Neural cell (in vitro differentiated cells): ENCODE measurements at regions not wholly inside any gene's neighbourhood (a gene's known extent, or its start where the extent isn't known, plus 50 kb on each side); places are given as distances from the start of the nearest gene placed in this dataset.

Source experiments
- H2AFZ ChIP-seq: fragments of 200-600, 300-800 bp; sonication (generic), shearing (Covaris generic); 2 replicates; pipeline ENCODE4 v1.6.0; 2014; ENCODE audit warnings: low read depth, mild to moderate bottlenecking, antibody characterized with exemption, low read length, moderate library complexity
- H3F3A ChIP-seq: fragments of 200-600 bp; shearing (Covaris generic); 2 replicates; pipeline ENCODE4 v1.6.1; 2016; ENCODE audit warnings: mild to moderate bottlenecking, moderate library complexity, mixed read lengths, antibody characterized with exemption, low read length; ENCODE audit not compliant: insufficient read depth, poor library complexity, severe bottlenecking
- H3K27ac ChIP-seq: fragments of 200-600, 300-800 bp; sonication (generic), shearing (Covaris generic); 2 replicates; pipeline ENCODE4 v1.5.1; 2014; ENCODE audit warnings: mild to moderate bottlenecking, low read length, moderate library complexity
- H3K27me3 ChIP-seq: fragments of 300-800, 200-600 bp; sonication (generic), shearing (Covaris generic); 2 replicates; pipeline ENCODE4 v1.6.0; 2014; ENCODE audit warnings: mild to moderate bottlenecking, low read depth, low read length, moderate library complexity; ENCODE audit not compliant: insufficient read depth
- H3K36me3 ChIP-seq: fragments of 300-800, 200-600 bp; sonication (generic), shearing (Covaris generic); 2 replicates; pipeline ENCODE4 v1.5.1; 2014; ENCODE audit warnings: mild to moderate bottlenecking, antibody characterized with exemption, low read length, moderate library complexity; ENCODE audit not compliant: insufficient read depth
- H3K4me2 ChIP-seq: fragments of 300-800, 200-600 bp; sonication (generic), shearing (Covaris generic); 2 replicates; pipeline ENCODE4 v1.6.0; 2014; ENCODE audit warnings: mild to moderate bottlenecking, low read length
- H3K4me3 ChIP-seq: fragments of 300-800, 200-600 bp; sonication (generic), shearing (Covaris generic); 2 replicates; pipeline ENCODE4 v1.5.1; 2014; ENCODE audit warnings: mild to moderate bottlenecking, low read length, moderate library complexity
- H3K79me2 ChIP-seq: fragments of 200-600 bp; shearing (Covaris generic); replicated peaks from 2 replicates; pipeline ENCODE4 v1.6.0; 2014; ENCODE audit warnings: mild to moderate bottlenecking, low read length, moderate library complexity; ENCODE audit not compliant: insufficient read depth
- H3K9ac ChIP-seq: fragments of 300-800, 200-600 bp; sonication (generic), shearing (Covaris generic); 2 replicates; pipeline ENCODE4 v1.6.1; 2016; ENCODE audit warnings: mild to moderate bottlenecking, low read length, mixed read lengths
- H3K9me2 ChIP-seq: fragments of 200-600 bp; shearing (Covaris generic); 2 replicates; pipeline ENCODE4 v1.6.1; 2016; ENCODE audit warnings: mild to moderate bottlenecking, low read length, mixed read lengths; ENCODE audit not compliant: insufficient read depth
- H3K9me3 ChIP-seq: fragments of 200-600, 300-800 bp; sonication (generic), shearing (Covaris generic); 2 replicates; pipeline ENCODE4 v1.6.1; 2016; ENCODE audit warnings: mild to moderate bottlenecking, mixed run types, low read length, moderate library complexity, mixed read lengths
- H4K20me1 ChIP-seq: fragments of 200-600 bp; shearing (Covaris generic); 2 replicates; pipeline ENCODE4 v1.6.1; 2016; ENCODE audit warnings: mild to moderate bottlenecking, mixed run types; ENCODE audit not compliant: insufficient read depth
- CTCF ChIP-seq: fragments of 450-650 bp; IDR thresholded peaks from 2 replicates; pipeline ENCODE4 v1.5.1; 2014; ENCODE audit warnings: antibody characterized with exemption, mild to moderate bottlenecking, moderate library complexity; ENCODE audit not compliant: poor library complexity, severe bottlenecking
- EP300 ChIP-seq: fragments of 450-650 bp; conservative IDR thresholded peaks from 2 replicates; pipeline ENCODE4 v1.6.1; 2014; ENCODE audit warnings: antibody characterized with exemption, mild to moderate bottlenecking, moderate library complexity; ENCODE audit not compliant: poor library complexity, severe bottlenecking
- EZH2 ChIP-seq: fragments of 200-600, 300-800 bp; shearing (Covaris generic), sonication (generic); IDR thresholded peaks from 2 replicates; pipeline ENCODE4 v1.6.1; 2014; ENCODE audit warnings: antibody characterized with exemption, low read length, borderline replicate concordance, mild to moderate bottlenecking; ENCODE audit not compliant: insufficient read depth, poor library complexity, severe bottlenecking
- MXI1 ChIP-seq: fragments of 450-650 bp; conservative IDR thresholded peaks from 2 replicates; pipeline ENCODE4 v1.6.1; 2014; ENCODE audit warnings: antibody characterized with exemption, mild to moderate bottlenecking; ENCODE audit not compliant: poor library complexity, severe bottlenecking
- POLR2AphosphoS5 ChIP-seq: IDR thresholded peaks from 2 replicates; pipeline ENCODE4 v1.6.1; 2012
- RAD21 ChIP-seq: fragments of 450-650 bp; conservative IDR thresholded peaks from 2 replicates; pipeline ENCODE4 v1.6.1; 2014; ENCODE audit warnings: antibody characterized with exemption, mild to moderate bottlenecking, moderate library complexity
- REST ChIP-seq: IDR thresholded peaks from 2 replicates; pipeline ENCODE4 v1.6.1; 2012; ENCODE audit warnings: borderline replicate concordance
- SMC3 ChIP-seq: fragments of 450-650 bp; conservative IDR thresholded peaks from 2 replicates; pipeline ENCODE4 v1.6.1; 2014; ENCODE audit warnings: antibody characterized with exemption, mild to moderate bottlenecking, moderate library complexity; ENCODE audit not compliant: poor library complexity
- TAF1 ChIP-seq: IDR thresholded peaks from 2 replicates; pipeline ENCODE4 v1.6.1; 2012; ENCODE audit warnings: low read depth

- Histone ChIP-seq H3K4me3 (no peak overlapping the region), H3K4me2 (no peak overlapping the region), H3F3A (no peaks in the 10 kb centered on the region), H4K20me1 (no peaks in the 10 kb centered on the region), H3K36me3 (no peaks in the 10 kb centered on the region), H3K9ac (no peak overlapping the region), H3K27me3 (no peaks in the 10 kb centered on the region), H3K27ac (no peak overlapping the region), H3K9me3 (no peaks in the 10 kb centered on the region), H3K79me2 (no peaks in the 10 kb centered on the region), H2AFZ (no peak overlapping the region), H3K9me2 (no peaks in the 10 kb centered on the region)
- TF ChIP-seq REST (no peak), POLR2AphosphoS5 (no peak), TAF1 (no peak), SMC3 (no peak), EP300 (no peak), EZH2 (no peak), RAD21 (no peak), MXI1 (no peak)
Observed at GRCh38 chr5:173772384-173773059, 115.6 kb upstream of the CPEB4 start.

GRCh38 chr5:173774271-173774761 lies 113.8 kb upstream of the CPEB4 start:
- Histone ChIP-seq H3K27ac (no peak overlapping the region), H3K36me3 (no peaks in the 10 kb centered on the region), H3K79me2 (no peaks in the 10 kb centered on the region), H3K9me2 (no peaks in the 10 kb centered on the region), H3F3A (no peaks in the 10 kb centered on the region), H3K4me2 (no peak overlapping the region), H3K9ac (no peak overlapping the region), H4K20me1 (no peaks in the 10 kb centered on the region), H3K4me3 (no peak overlapping the region), H2AFZ (no peak overlapping the region), H3K9me3 (no peaks in the 10 kb centered on the region), H3K27me3 (no peaks in the 10 kb centered on the region)
- TF ChIP-seq EP300 (no peak), EZH2 (no peak), SMC3 (no peak), TAF1 (no peak), REST (no peak), CTCF (no peak), MXI1 (no peak), RAD21 (no peak), POLR2AphosphoS5 (no peak)
